GM12878 (cell line): ENCODE measurements at regions not wholly inside any gene's neighbourhood (a gene's known extent, or its start where the extent isn't known, plus 50 kb on each side); places are given as distances from the start of the nearest gene placed in this dataset.

Experiments used
- ATAC-seq: fragments of 200-7000 bp; cut with Tn5 transposase; 3 replicates; pipeline ENCODE4 v1.9.1; 2020; ENCODE audit warnings: mild to moderate bottlenecking, moderate library complexity
- BruUV-seq: library from RNA; stranded (reverse); fragments of 400-500 nt; replicated peaks from 2 replicates; lab custom pipeline; 2021; lab: Mats Ljungman, UMichigan
- CTCF ChIA-PET: fragments of 300-600 bp; sonication (Branson Sonifier 250); formaldehyde crosslinking; extraction: SDS; loops from one replicate; lab custom pipeline; 2021; ENCODE audit warnings: inconsistent platforms; lab: Yijun Ruan, JAX
- POLR2A ChIA-PET: fragments of 350-600 bp; formaldehyde crosslinking; extraction: SDS; loops from one replicate; lab custom pipeline; 2021; ENCODE audit warnings: inconsistent platforms; lab: Charles Lee
- RAD21 ChIA-PET: fragments of 300-600 bp; sonication (Branson Sonifier 250); formaldehyde crosslinking; loops from one replicate; lab custom pipeline; 2023; ENCODE audit warnings: antibody characterized with exemption; ENCODE audit not compliant: unreplicated experiment; lab: Charles Lee
- SMC1A ChIA-PET: fragments of 300-600 bp; sonication (Branson Sonifier 250); formaldehyde crosslinking; loops from one replicate; lab custom pipeline; 2023; ENCODE audit not compliant: unreplicated experiment, uncharacterized antibody; lab: Charles Lee
- DNase-seq: peaks from one replicate; pipeline ENCODE4 v3.0.0-alpha.2; 2011; ENCODE audit warnings: low read depth, low spot score
- FAIRE-seq: peaks from 3 replicates; lab custom pipeline; 2011; peaks lifted over from hg19 to GRCh38; lab: Jason Lieb, UNC
- H2AFZ ChIP-seq: 2 replicates; pipeline ENCODE4 v1.6.0; 2011; ENCODE audit warnings: low read depth, low read length, control low read depth; ENCODE audit not compliant: control insufficient read depth
- H3K27ac ChIP-seq: 2 replicates; pipeline ENCODE4 v1.5.1; 2011; ENCODE audit warnings: control low read depth; ENCODE audit not compliant: control insufficient read depth, insufficient read depth
- H3K27me3 ChIP-seq, 2 experiments: replicated peaks in 1 of 2; 2 replicates each; pipeline versions ENCODE4 v1.6.0 to v1.6.1; 2011; ENCODE audit warnings: low read length in 1 of 2; ENCODE audit not compliant: control insufficient read depth in 2 of 2, insufficient read depth in 2 of 2
- H3K36me3 ChIP-seq, 2 experiments: 2 replicates each; pipeline ENCODE4 v1.5.1; 2011; ENCODE audit warnings: low read length in 1 of 2; ENCODE audit not compliant: control insufficient read depth in 2 of 2, insufficient read depth in 2 of 2
- H3K4me1 ChIP-seq: 2 replicates; pipeline ENCODE4 v1.6.1; 2011; ENCODE audit warnings: mild to moderate bottlenecking, low read length, moderate library complexity, mixed read lengths; ENCODE audit not compliant: control insufficient read depth, insufficient read depth
- H3K4me2 ChIP-seq: 2 replicates; pipeline ENCODE4 v1.6.0; 2011; ENCODE audit warnings: control low read depth; ENCODE audit not compliant: control insufficient read depth, insufficient read depth
- H3K4me3 ChIP-seq: fragments of 200-600 bp; sonication (generic); 2 replicates; pipeline ENCODE4 v1.5.1; 2016
- H3K79me2 ChIP-seq: 2 replicates; pipeline ENCODE4 v1.6.0; 2011; ENCODE audit warnings: low read length; ENCODE audit not compliant: control insufficient read depth, insufficient read depth
- H3K9ac ChIP-seq: 2 replicates; pipeline ENCODE4 v1.8.0; 2011; ENCODE audit warnings: low read length, control low read depth, mixed read lengths; ENCODE audit not compliant: control insufficient read depth, insufficient read depth
- H3K9me3 ChIP-seq: replicated peaks from 3 replicates; pipeline ENCODE4 v1.5.1; 2011; ENCODE audit warnings: mild to moderate bottlenecking, low read length; ENCODE audit not compliant: control insufficient read depth, insufficient read depth
- H4K20me1 ChIP-seq: 2 replicates; pipeline ENCODE4 v1.6.0; 2011; ENCODE audit not compliant: control insufficient read depth, insufficient read depth
- BCLAF1 ChIP-seq: fragments of 450-650 bp; IDR thresholded peaks from 2 replicates; pipeline ENCODE4 v1.6.1; 2017; ENCODE audit warnings: antibody characterized with exemption, mild to moderate bottlenecking, moderate library complexity
- SREBF2 ChIP-seq: IDR thresholded peaks from 2 replicates; pipeline ENCODE4 v1.6.1; 2012; ENCODE audit warnings: mild to moderate bottlenecking, low read length
- ZBTB4 ChIP-seq: fragments of 450-650 bp; formaldehyde crosslinking; IDR thresholded peaks from 2 replicates; pipeline ENCODE4 v1.4.0; 2022; ENCODE audit warnings: mild to moderate bottlenecking, moderate library complexity
- ZBTB40 ChIP-seq: fragments of 450-650 bp; IDR thresholded peaks from 2 replicates; pipeline ENCODE4 v1.6.1; 2016; ENCODE audit warnings: mild to moderate bottlenecking, moderate library complexity, borderline replicate concordance
- WGBS: methylation state at CpG from one replicate; pipeline ENCODE4 v1.1.6; 2016; ENCODE audit warnings: low lambda C conversion rate; ENCODE audit not compliant: insufficient replicate concordance, insufficient coverage; ENCODE audit errors: missing lambda C conversion rate; 5-methylcytosine and 5-hydroxymethylcytosine counted together
- in situ Hi-C: fragments of 300-500 bp; cut with MboI; formaldehyde crosslinking; loops from 9 replicates; pipeline ENCODE4 v1.14.3; 2018; ENCODE audit warnings: mixed read lengths
- intact Hi-C: fragments of 100-400 bp; cut with micrococcal nuclease; formaldehyde crosslinking; loops from one replicate; pipeline ENCODE4 v1.14.2; 2022; ENCODE audit not compliant: unreplicated experiment

- Histone ChIP-seq H3K36me3 (no peaks in the 10 kb centered on the region), H4K20me1 (no peaks in the 10 kb centered on the region), H3K4me2 (no peak overlapping the region), H3K9ac (no peak overlapping the region), H3K4me3 (no peak overlapping the region), H2AFZ (no peak overlapping the region), H3K27ac (no peak overlapping the region), H3K9me3 (no peaks in the 10 kb centered on the region), H3K27me3 (no peaks in the 10 kb centered on the region), H3K79me2 (no peaks in the 10 kb centered on the region), H3K4me1 (no peaks in the 10 kb centered on the region)
- ChIA-PET POLR2A (no interaction called here), RAD21 (no interaction called here), CTCF (no interaction called here), SMC1A (no interaction called here)
- FAIRE-seq (no peak), DNase-seq (no peak), ATAC-seq (no peak)
- in situ Hi-C loops: no loop called here
- WGBS: 0% methylated on average over 2 of the region's 2 CpGs
- intact Hi-C loops: no loop called here
- TF ChIP-seq ZBTB40: no peak
- BruUV-seq: no TSS peak
Observed at GRCh38 chr2:146080925-146081324, 1561.0 kb upstream of the ZEB2 start.

- no peak overlapping the region for H3K9ac ChIP-seq
- POLR2A ChIA-PET: no interaction called here
- in situ Hi-C loops: no loop called here
- H3K27me3 ChIP-seq: no peaks in the 10 kb centered on the region
- FAIRE-seq: no peak
- 4% methylated on average over 1 of the region's 1 CpG for WGBS
- no peak for DNase-seq
- no peaks in the 10 kb centered on the region for H3K36me3 ChIP-seq
- H3K4me2 ChIP-seq: no peak overlapping the region
- H3K9me3 ChIP-seq: no peaks in the 10 kb centered on the region
- H3K4me1 ChIP-seq: no peaks in the 10 kb centered on the region
- no peaks in the 10 kb centered on the region for H4K20me1 ChIP-seq
- no peak overlapping the region for H2AFZ ChIP-seq
- CTCF ChIA-PET: no interaction called here
- H3K79me2 ChIP-seq: no peaks in the 10 kb centered on the region
- intact Hi-C loops: no loop called here
- BruUV-seq: no TSS peak
- RAD21 ChIA-PET: no interaction called here
- no peak for ATAC-seq
- no peak overlapping the region for H3K27ac ChIP-seq
- SMC1A ChIA-PET: interaction anchor here (0.6 to 1.7 kb wide), 4 partner anchors 12 to 27 kb away, joined by 3 to 4 read pairs (median 4); no protein-coding TSS in a partner anchor
- no peak overlapping the region for H3K4me3 ChIP-seq
- no peak for TF ChIP-seq ZBTB4
- TF ChIP-seq SREBF2: no peak
- no peak for TF ChIP-seq BCLAF1
Observed at GRCh38 chr2:146079216-146079615, 1559.3 kb upstream of the ZEB2 start.
